ENCODE measurements at regions not wholly inside any gene's neighbourhood (a gene's known extent, or its start where the extent isn't known, plus 50 kb on each side); places are given as distances from the start of the nearest gene placed in this dataset.

GRCh38 chr1:34270181-34270580 is 93.5 kb downstream of the C1orf94 start:
- no peak for DNase-seq

- DNase-seq: no peak
These were observed 95.4 kb downstream of the C1orf94 start for GRCh38 chr1:34272152-34272551.

- DNase-seq: no peak
These were observed 98.4 kb downstream of the C1orf94 start for GRCh38 chr1:34275150-34275549.

- DNase-seq: no peak
These were observed 99.9 kb downstream of the C1orf94 start for GRCh38 chr1:34276606-34277005.

GRCh38 chr1:34277150-34277549 is 100.4 kb downstream of the C1orf94 start:
- no peak for DNase-seq

- DNase-seq: no peak
These were observed 101.5 kb downstream of the C1orf94 start for GRCh38 chr1:34278211-34278610.

- DNase-seq: no peak
These were observed 103.3 kb downstream of the C1orf94 start for GRCh38 chr1:34279971-34280370.

- no peak for DNase-seq
These were observed 103.8 kb downstream of the C1orf94 start for GRCh38 chr1:34280509-34280908.

GRCh38 chr1:34283142-34283541 is 106.4 kb downstream of the C1orf94 start:
- no peak for DNase-seq

- no peak for DNase-seq
These were observed 109.8 kb downstream of the C1orf94 start for GRCh38 chr1:34286511-34286910.

GRCh38 chr1:34290831-34291230 is 114.1 kb downstream of the C1orf94 start:
- no peak for DNase-seq

- DNase-seq: no peak
These were observed 115.8 kb downstream of the C1orf94 start for GRCh38 chr1:34292472-34292871.

GRCh38 chr1:34296059-34296458 is 119.4 kb downstream of the C1orf94 start:
- DNase-seq: no peak

GRCh38 chr1:34302798-34303197 is 126.1 kb downstream of the C1orf94 start:
- DNase-seq: no peak

- no peak for DNase-seq
These were observed 126.5 kb downstream of the C1orf94 start for GRCh38 chr1:34303218-34303617.

GRCh38 chr1:34306568-34306967 is 129.9 kb downstream of the C1orf94 start:
- no peak for DNase-seq

GRCh38 chr1:34312359-34312758 is 135.7 kb downstream of the C1orf94 start:
- DNase-seq: no peak

- DNase-seq: no peak
These were observed 139.3 kb downstream of the C1orf94 start for GRCh38 chr1:34315974-34316373.

GRCh38 chr1:34316773-34317172 is 140.1 kb downstream of the C1orf94 start:
- DNase-seq: no peak

GRCh38 chr1:34319218-34319617 is 142.5 kb downstream of the C1orf94 start:
- no peak for DNase-seq

GRCh38 chr1:34320053-34320669 is 143.5 kb downstream of the C1orf94 start:
- DNase-seq: no peak

- no peak for DNase-seq
These were observed 146.3 kb downstream of the C1orf94 start for GRCh38 chr1:34322969-34323368.

GRCh38 chr1:34324879-34325440 is 148.3 kb downstream of the C1orf94 start:
- no peak for DNase-seq

GRCh38 chr1:34328281-34328799 is 151.6 kb downstream of the C1orf94 start:
- DNase-seq: no peak

GRCh38 chr1:34330061-34330460 is 153.4 kb downstream of the C1orf94 start:
- DNase-seq: no peak

All from NCI-H526 treated with DMSO at 0.1 percent for 48 hours (cell line).